AG09309 (cell line): ENCODE measurements at regions not wholly inside any gene's neighbourhood (a gene's known extent, or its start where the extent isn't known, plus 50 kb on each side); places are given as distances from the start of the nearest gene placed in this dataset.

Experiments
- DNase-seq: peaks from one replicate; pipeline ENCODE4 v3.0.0-alpha.2; 2010; ENCODE audit warnings: low read depth
- H3K4me3 ChIP-seq: 2 replicates; pipeline ENCODE4 v1.5.1; 2011; ENCODE audit warnings: mild to moderate bottlenecking, low read depth, low read length, moderate library complexity; ENCODE audit not compliant: control insufficient read depth
- TF ChIP-seq, protein P1 (sequence below): IDR thresholded peaks from 2 replicates; pipeline ENCODE4 v1.5.1; 2011; ENCODE audit warnings: mild to moderate bottlenecking, low read depth, low read length, inconsistent platforms; ENCODE audit not compliant: insufficient read depth, control insufficient read depth; ENCODE audit errors: missing control alignments

DNA sequence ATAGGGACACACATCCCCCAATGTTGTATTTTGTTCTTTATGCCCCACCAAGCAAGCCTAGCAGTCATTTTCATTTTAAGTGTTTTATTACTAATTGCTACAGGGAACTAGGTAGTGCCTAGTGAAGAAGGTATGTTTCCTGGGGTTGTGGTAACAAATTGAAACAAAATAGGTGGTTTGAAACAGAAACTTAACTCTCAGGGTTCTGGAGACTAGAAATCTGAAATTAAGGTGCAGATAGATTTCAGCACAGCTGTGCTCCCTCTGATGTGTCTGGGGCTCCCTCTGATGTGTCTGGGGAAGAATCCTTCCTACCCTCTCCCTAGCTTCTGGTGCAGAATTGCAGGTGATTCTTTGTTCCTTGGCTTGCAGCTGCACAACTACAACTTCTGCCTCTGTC is 390.1 kb downstream of the ZFHX3 start:
- no peak overlapping the region for H3K4me3 ChIP-seq
- TF ChIP-seq, protein P1, sequence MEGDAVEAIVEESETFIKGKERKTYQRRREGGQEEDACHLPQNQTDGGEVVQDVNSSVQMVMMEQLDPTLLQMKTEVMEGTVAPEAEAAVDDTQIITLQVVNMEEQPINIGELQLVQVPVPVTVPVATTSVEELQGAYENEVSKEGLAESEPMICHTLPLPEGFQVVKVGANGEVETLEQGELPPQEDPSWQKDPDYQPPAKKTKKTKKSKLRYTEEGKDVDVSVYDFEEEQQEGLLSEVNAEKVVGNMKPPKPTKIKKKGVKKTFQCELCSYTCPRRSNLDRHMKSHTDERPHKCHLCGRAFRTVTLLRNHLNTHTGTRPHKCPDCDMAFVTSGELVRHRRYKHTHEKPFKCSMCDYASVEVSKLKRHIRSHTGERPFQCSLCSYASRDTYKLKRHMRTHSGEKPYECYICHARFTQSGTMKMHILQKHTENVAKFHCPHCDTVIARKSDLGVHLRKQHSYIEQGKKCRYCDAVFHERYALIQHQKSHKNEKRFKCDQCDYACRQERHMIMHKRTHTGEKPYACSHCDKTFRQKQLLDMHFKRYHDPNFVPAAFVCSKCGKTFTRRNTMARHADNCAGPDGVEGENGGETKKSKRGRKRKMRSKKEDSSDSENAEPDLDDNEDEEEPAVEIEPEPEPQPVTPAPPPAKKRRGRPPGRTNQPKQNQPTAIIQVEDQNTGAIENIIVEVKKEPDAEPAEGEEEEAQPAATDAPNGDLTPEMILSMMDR, result no peak
- DNase-seq, result no peak

DNA sequence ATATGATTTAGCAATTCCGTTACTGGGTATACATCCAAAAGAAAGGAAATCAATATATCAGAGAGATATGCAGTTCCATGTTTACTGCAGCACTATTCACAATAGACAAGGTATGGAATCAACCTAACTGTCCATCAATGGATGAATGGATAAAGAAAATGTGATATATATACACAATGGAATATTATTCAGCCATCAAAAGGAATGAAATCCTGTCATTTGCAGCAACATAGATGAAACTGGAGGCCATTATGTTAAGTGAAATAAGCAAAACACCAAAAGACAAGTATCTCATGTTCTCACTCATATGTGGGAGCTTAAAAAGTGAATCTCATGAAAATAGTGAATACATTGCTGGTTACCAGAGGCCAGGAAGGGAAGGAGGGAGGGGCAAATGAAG is 390.8 kb downstream of the ZFHX3 start:
- TF ChIP-seq, protein P1, result no peak
- H3K4me3 ChIP-seq, result no peak overlapping the region
- no peak for DNase-seq

DNA sequence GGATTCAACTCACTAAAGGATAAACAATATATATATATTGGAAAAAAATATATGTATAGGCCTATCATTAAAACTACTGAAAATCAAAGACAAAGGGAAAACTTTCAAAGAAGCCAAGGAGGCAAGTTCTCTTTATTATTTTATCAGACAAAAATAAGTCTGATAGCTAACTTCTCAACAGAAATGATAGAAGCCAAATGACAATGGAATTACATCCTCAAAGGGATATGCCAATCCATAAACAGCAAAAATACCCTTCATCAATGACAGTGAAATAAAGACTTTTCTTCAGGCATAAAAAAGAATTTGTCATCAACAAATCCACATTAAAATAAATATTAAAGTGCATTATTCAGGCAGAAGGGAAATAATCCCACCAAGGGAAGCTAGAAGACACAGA is 393.4 kb downstream of the ZFHX3 start:
- H3K4me3 ChIP-seq, result no peak overlapping the region
- DNase-seq, result no peak
- TF ChIP-seq, protein P1, result no peak

DNA sequence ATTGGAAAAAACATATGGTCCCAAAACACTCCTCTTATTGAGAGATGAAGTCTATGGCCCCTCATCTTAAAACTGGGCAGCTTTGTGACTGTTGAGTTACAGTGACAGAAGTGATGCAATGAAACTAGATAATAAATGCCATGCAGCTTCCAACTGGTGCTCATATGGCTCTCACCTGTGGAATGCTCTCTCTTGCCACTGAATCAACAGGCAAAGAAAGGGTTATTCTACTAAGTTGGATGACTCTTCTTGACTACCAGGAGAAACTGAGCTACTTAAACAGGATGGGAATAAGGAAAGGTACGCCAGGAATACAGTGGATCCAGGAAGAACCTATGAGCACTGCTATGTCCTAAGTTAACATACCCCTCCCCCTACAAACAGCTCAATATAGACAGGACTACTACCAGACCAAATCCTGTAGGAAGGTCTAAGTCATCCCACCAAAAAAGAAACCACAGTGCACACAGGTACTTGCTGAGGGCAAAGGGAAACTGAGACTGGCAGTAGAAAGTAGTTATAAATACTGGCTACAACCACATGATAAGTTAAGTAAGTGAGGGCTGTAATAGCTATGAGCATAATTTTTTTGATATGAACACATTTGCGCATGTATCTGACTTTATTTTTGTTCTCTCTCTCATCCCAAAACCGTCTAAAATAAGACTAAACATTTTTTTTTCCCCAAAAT is 398.5 kb downstream of the ZFHX3 start:
- no peak for DNase-seq
- no peak overlapping the region for H3K4me3 ChIP-seq
- TF ChIP-seq, protein P1, result no peak

DNA sequence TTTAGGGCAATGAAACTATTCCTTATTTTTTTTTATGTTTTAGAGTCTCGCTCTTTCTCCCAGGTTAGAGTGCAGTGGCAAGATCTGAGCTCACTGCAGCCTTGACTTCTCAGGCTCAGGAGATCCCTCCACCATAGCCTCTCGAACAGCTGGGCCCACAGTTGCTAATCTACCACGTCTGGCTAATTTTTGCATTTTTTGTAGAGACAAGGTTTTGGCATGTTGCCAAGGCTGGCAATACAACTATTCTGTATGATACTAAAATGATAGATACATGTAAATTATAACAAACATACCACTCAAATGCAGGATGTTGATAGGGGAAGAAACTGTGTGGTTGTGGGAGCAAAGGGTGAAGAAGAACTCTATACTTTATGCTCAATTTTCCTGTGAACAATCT is 401.3 kb downstream of the ZFHX3 start:
- no peak overlapping the region for H3K4me3 ChIP-seq
- DNase-seq, result no peak
- TF ChIP-seq, protein P1, result no peak

DNA sequence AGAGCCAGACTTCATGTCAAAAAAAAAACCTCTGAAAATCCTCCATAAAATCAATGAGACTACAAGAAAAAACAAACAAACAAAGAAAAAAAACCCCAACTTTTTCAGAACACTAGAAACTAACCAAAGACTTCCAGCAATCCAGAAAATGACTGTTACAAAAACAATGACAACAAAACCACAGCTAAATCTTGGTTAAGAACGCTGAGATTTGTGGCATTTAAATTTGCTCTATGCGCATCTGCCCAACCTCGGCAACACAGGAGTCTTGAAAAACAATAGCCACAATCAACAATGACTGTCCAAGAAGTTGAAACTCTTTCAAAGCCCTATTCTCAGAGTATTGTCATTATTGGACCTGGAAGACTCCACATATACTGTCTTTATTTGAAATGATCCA is 402.4 kb downstream of the ZFHX3 start:
- no peak overlapping the region for H3K4me3 ChIP-seq
- no peak for DNase-seq
- TF ChIP-seq, protein P1, result no peak
